Type B pancreatic cell (in vitro differentiated cells): ENCODE measurements at regions not wholly inside any gene's neighbourhood (a gene's known extent, or its start where the extent isn't known, plus 50 kb on each side); places are given as distances from the start of the nearest gene placed in this dataset.

Experiments used
- DNase-seq: peaks from one replicate; pipeline ENCODE4 v3.0.0; 2021; ENCODE audit warnings: mixed read lengths; ENCODE audit not compliant: unreplicated experiment; ENCODE audit errors: extremely low spot score
- H3K27ac Mint-ChIP-seq: 2 replicates; pipeline ENCODE4 v1.8.0; 2021; ENCODE audit warnings: mild to moderate bottlenecking, mixed read lengths
- H3K27me3 Mint-ChIP-seq: 2 replicates; pipeline ENCODE4 v1.8.0; 2021; ENCODE audit warnings: mixed read lengths
- H3K36me3 Mint-ChIP-seq: 2 replicates; pipeline ENCODE4 v1.8.0; 2021; ENCODE audit warnings: mixed read lengths
- H3K4me1 Mint-ChIP-seq: one replicate; pipeline ENCODE4 v1.8.0; 2021; ENCODE audit warnings: mixed read lengths; ENCODE audit not compliant: unreplicated experiment
- H3K4me3 Mint-ChIP-seq: 2 replicates; pipeline ENCODE4 v1.8.0; 2021; ENCODE audit warnings: mild to moderate bottlenecking, mixed read lengths
- H3K9me3 Mint-ChIP-seq: 2 replicates; pipeline ENCODE4 v1.8.0; 2021; ENCODE audit warnings: mixed read lengths
- CTCF ChIP-seq: fragments of 200-600 bp; sonication (generic); conservative IDR thresholded peaks from 2 replicates; pipeline ENCODE4 v1.5.0; 2021; ENCODE audit warnings: antibody characterized with exemption, mild to moderate bottlenecking

DNA sequence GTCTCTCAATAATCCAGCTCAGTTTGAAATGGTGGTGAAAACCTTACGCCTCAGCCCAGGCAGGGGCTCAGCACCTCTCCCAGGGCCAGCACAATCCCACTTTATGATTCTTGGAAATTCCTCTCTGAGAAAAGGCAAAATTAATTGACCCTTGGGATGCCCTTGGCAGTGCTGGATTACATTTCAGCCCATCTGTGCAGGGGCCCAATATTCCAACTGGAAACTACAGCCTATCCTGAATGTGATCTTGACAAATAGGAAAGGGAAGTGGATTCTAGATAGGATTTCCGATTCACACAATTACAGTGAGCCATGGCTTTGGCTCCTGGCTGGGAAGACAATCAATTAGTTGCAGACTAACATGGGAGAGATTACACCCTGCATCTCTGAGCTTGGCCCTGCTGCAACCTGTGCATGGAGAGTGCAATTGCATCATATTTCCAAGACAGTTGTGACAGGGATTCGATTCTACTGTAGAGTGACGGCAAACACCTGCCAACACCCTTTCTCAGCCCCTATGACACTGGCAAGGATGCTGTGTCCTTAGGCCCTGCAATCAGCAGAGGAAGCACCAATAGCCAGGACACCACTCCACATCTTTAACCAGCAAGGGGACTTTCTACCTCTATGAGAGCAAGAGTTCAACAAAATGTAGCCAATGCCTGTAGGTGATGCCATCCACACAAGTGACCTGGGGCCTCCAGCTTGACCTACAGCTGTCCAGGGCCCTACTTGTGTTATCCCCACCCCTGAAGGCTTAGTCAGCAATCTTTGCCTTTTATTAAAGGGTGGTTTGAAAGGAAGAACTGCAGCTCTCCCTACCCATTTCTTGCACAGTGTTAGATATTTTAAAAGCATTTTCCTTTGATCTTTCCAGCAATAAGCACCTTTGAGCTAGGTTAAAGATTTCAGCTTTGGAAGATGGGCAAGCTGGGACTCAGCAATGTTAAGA is 187.2 kb upstream of the HS6ST1 start:
- no peaks in the 10 kb centered on the region for H3K9me3 Mint-ChIP-seq
- H3K36me3 Mint-ChIP-seq: no peaks in the 10 kb centered on the region
- no peak overlapping the region for H3K27ac Mint-ChIP-seq
- peaks cover 20% of the 10 kb centered on the region for H3K4me1 Mint-ChIP-seq
- TF ChIP-seq CTCF: no peak
- H3K4me3 Mint-ChIP-seq: no peak overlapping the region
- H3K27me3 Mint-ChIP-seq: no peaks in the 10 kb centered on the region
- no peak for DNase-seq

DNA sequence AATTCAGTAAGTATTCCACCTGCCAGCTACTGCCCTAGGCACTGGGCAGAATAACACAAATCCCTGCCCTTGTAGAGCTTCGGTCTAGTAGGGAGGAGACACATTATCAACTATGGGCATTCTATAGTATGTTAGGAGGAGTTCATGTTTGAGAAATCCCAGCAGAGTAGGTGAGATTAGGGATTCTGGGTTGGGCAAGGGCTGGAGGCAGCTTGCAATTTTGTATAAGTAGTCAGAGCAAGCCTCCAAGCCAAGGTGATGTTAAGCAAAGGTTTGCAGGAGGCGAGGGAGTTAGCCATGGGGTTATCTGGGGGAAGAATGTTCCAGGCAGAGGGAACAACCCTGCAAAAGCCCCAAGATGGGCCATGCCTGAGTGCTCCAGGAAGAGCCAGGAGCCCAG is 187.9 kb upstream of the HS6ST1 start:
- no peak overlapping the region for H3K27ac Mint-ChIP-seq
- no peak for DNase-seq
- H3K27me3 Mint-ChIP-seq: no peaks in the 10 kb centered on the region
- no peak for TF ChIP-seq CTCF
- no peak overlapping the region for H3K4me3 Mint-ChIP-seq
- H3K36me3 Mint-ChIP-seq: no peaks in the 10 kb centered on the region
- H3K9me3 Mint-ChIP-seq: no peaks in the 10 kb centered on the region
- peaks cover 20% of the 10 kb centered on the region for H3K4me1 Mint-ChIP-seq

- no peak for DNase-seq
- no peaks in the 10 kb centered on the region for H3K27me3 Mint-ChIP-seq
- H3K9me3 Mint-ChIP-seq: no peaks in the 10 kb centered on the region
- H3K4me3 Mint-ChIP-seq: no peak overlapping the region
- H3K27ac Mint-ChIP-seq: no peak overlapping the region
- H3K36me3 Mint-ChIP-seq: no peaks in the 10 kb centered on the region
- TF ChIP-seq CTCF: no peak
- peaks cover 6% of the 10 kb centered on the region for H3K4me1 Mint-ChIP-seq
Measured at GRCh38 chr2:128510701-128511397, 192.2 kb upstream of the HS6ST1 start.

DNA sequence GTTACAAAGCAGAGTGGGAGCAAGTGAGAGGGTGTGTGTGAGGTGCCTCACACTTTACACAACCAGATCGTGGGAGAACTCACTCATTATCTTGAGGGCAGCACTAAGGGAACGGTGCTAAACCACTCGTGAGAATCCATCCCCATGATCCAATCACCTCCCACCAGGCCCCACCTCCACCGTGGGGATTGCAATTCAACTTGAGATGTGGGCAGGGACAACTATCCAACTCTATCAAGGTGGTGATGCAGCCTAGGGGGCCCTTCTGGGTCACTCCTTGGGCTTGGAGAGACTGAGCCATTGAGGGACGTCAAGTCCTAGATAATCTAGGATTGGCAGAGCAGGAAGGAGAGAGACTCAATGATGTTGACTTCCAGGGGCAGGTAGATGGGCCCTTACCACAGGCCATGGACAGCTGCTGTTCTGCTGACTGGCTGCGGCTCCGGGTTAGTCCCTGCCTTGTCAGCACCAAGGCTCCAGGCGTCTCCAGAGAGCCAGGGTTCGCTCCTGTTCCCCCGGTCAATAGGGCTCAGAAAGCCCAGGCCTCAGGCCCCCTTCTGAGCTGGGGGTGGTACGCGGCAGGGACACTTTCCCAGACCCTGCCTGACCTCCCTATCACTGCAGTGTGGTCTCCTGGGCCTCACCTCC is 193.2 kb upstream of the HS6ST1 start:
- H3K27ac Mint-ChIP-seq: no peak overlapping the region
- H3K4me3 Mint-ChIP-seq: no peak overlapping the region
- no peaks in the 10 kb centered on the region for H3K4me1 Mint-ChIP-seq
- no peak for TF ChIP-seq CTCF
- H3K9me3 Mint-ChIP-seq: no peaks in the 10 kb centered on the region
- no peak for DNase-seq
- no peaks in the 10 kb centered on the region for H3K36me3 Mint-ChIP-seq
- no peaks in the 10 kb centered on the region for H3K27me3 Mint-ChIP-seq

DNA sequence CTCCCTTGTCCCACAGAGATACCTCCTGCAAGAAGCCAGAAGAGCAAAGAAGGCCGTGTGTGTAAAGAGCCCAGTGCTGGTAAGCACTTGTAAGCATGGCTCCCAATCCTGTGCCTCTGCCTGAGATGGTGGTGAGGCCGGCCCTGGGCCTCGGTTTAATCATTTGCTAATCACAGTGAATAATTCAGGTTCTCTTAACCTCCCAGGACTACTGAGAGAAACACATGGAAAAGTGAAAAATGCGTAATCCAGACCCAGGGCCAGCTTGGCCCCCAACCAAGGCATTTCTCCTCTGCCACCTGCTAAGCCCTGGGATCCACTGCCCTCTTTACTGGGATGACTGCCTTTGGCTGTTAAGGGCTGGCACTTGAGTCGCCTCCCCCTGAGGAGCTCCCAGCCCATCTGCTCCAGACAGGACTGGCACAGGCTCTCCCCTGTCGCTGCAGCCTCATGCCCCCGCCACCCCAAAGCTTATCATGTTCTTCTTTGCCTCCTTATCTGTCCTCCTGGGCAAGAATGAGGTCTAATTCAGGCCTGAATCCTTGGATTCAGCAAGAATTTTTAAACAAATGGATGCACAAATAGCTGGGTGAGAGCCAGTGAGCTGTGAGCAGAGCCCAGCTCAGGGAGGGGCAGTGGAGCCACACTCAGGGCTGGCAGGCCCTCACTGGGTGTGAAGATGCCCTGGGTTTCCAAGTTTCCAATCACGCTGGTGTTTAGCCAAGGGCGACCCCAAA is 193.9 kb upstream of the HS6ST1 start:
- Mint-ChIP-seq H3K4me1 (no peaks in the 10 kb centered on the region), H3K9me3 (no peaks in the 10 kb centered on the region), H3K27ac (no peak overlapping the region), H3K36me3 (no peaks in the 10 kb centered on the region), H3K4me3 (no peak overlapping the region), H3K27me3 (no peaks in the 10 kb centered on the region)
- no peak for DNase-seq
- TF ChIP-seq CTCF: no peak
